Daoy (cell line): ENCODE measurements at regions not wholly inside any gene's neighbourhood (a gene's known extent, or its start where the extent isn't known, plus 50 kb on each side); places are given as distances from the start of the nearest gene placed in this dataset.

ENCODE experiments used
- DNase-seq: peaks from one replicate; pipeline ENCODE4 v3.0.0-alpha.2; 2015; ENCODE audit warnings: low read depth

GRCh38 chr1:229059671-229060539, 211.0 kb upstream of the RAB4A start:
- no peak for DNase-seq

- DNase-seq = no peak
Observed at GRCh38 chr1:229062135-229062534, 208.8 kb upstream of the RAB4A start.

- no peak for DNase-seq
Observed at GRCh38 chr1:229063154-229063773, 207.6 kb upstream of the RAB4A start.

- no peak for DNase-seq
Observed at GRCh38 chr1:229064320-229065168, 206.4 kb upstream of the RAB4A start.

- DNase-seq = no peak
Observed at GRCh38 chr1:229065613-229066012, 205.3 kb upstream of the RAB4A start.

- no peak for DNase-seq
Observed at GRCh38 chr1:229066591-229066990, 204.3 kb upstream of the RAB4A start.

- DNase-seq = no peak
Observed at GRCh38 chr1:229067546-229067945, 203.4 kb upstream of the RAB4A start.

GRCh38 chr1:229068270-229068987, 202.5 kb upstream of the RAB4A start:
- no peak for DNase-seq

GRCh38 chr1:229069176-229069575, 201.7 kb upstream of the RAB4A start:
- DNase-seq = no peak

GRCh38 chr1:229070168-229070567, 200.7 kb upstream of the RAB4A start:
- DNase-seq = peak; percentile 94

- DNase-seq = no peak
Observed at GRCh38 chr1:229073251-229073650, 197.7 kb upstream of the RAB4A start.

- DNase-seq = no peak
Observed at GRCh38 chr1:229075217-229075616, 195.7 kb upstream of the RAB4A start.

GRCh38 chr1:229075716-229076115, 195.2 kb upstream of the RAB4A start:
- no peak for DNase-seq

GRCh38 chr1:229076195-229076594, 194.7 kb upstream of the RAB4A start:
- DNase-seq = no peak

GRCh38 chr1:229079016-229079595, 191.8 kb upstream of the RAB4A start:
- no peak for DNase-seq

- no peak for DNase-seq
Observed at GRCh38 chr1:229080361-229080760, 190.6 kb upstream of the RAB4A start.

GRCh38 chr1:229085291-229085690, 185.6 kb upstream of the RAB4A start:
- no peak for DNase-seq

GRCh38 chr1:229086091-229086490, 184.8 kb upstream of the RAB4A start:
- DNase-seq = no peak

- no peak for DNase-seq
Observed at GRCh38 chr1:229086686-229087085, 184.2 kb upstream of the RAB4A start.

- no peak for DNase-seq
Observed at GRCh38 chr1:229087339-229087738, 183.6 kb upstream of the RAB4A start.

GRCh38 chr1:229087906-229088305, 183.0 kb upstream of the RAB4A start:
- DNase-seq = no peak
